NCI-H82 treated with DMSO at 0.1 percent for 48 hours (cell line): ENCODE measurements at regions not wholly inside any gene's neighbourhood (a gene's known extent, or its start where the extent isn't known, plus 50 kb on each side); places are given as distances from the start of the nearest gene placed in this dataset.

ENCODE experiments used
- DNase-seq: peaks from one replicate; lab custom pipeline; 2025; ENCODE audit not compliant: unreplicated experiment; lab: John Stamatoyannopoulos, UW

- DNase-seq, result no peak
Observed at GRCh38 chr1:114232691-114233090, 79.0 kb upstream of the SYT6 start.

GRCh38 chr1:114231301-114231700 lies 77.6 kb upstream of the SYT6 start:
- DNase-seq, result no peak

- no peak for DNase-seq
Observed at GRCh38 chr1:114229368-114229767, 75.7 kb upstream of the SYT6 start.

GRCh38 chr1:114227059-114227458 lies 73.4 kb upstream of the SYT6 start:
- no peak for DNase-seq

GRCh38 chr1:114224196-114224907 lies 70.7 kb upstream of the SYT6 start:
- DNase-seq, result no peak

- DNase-seq, result no peak
Observed at GRCh38 chr1:114222920-114223319, 69.3 kb upstream of the SYT6 start.

GRCh38 chr1:114219172-114219868 lies 65.7 kb upstream of the SYT6 start:
- peak; percentile 19 for DNase-seq

GRCh38 chr1:114218361-114219171 lies 64.9 kb upstream of the SYT6 start:
- no peak for DNase-seq

GRCh38 chr1:114216431-114217173 lies 62.9 kb upstream of the SYT6 start:
- DNase-seq, result no peak

- DNase-seq, result no peak
Observed at GRCh38 chr1:114215436-114215835, 61.8 kb upstream of the SYT6 start.

GRCh38 chr1:114214016-114214415 lies 60.3 kb upstream of the SYT6 start:
- DNase-seq, result no peak

- DNase-seq, result no peak
Observed at GRCh38 chr1:114209971-114210370, 56.3 kb upstream of the SYT6 start.

- no peak for DNase-seq
Observed at GRCh38 chr1:114208714-114209113, 55.0 kb upstream of the SYT6 start.

- DNase-seq, result no peak
Observed at GRCh38 chr1:114208106-114208505, 54.4 kb upstream of the SYT6 start.

GRCh38 chr1:114207635-114208034 lies 54.0 kb upstream of the SYT6 start:
- no peak for DNase-seq

- no peak for DNase-seq
Observed at GRCh38 chr1:114206392-114206791, 52.7 kb upstream of the SYT6 start.

- no peak for DNase-seq
Observed at GRCh38 chr1:114203595-114204128, 50.0 kb upstream of the SYT6 start.
